Hepatocyte (in vitro differentiated cells): ENCODE measurements at regions not wholly inside any gene's neighbourhood (a gene's known extent, or its start where the extent isn't known, plus 50 kb on each side); places are given as distances from the start of the nearest gene placed in this dataset.

Experiments used
- DNase-seq: peaks from one replicate; pipeline ENCODE4 v3.0.0-alpha.2; 2016; ENCODE audit warnings: low spot score
- H2AFZ ChIP-seq: fragments of 200-600 bp; sonication (generic); 2 replicates; pipeline ENCODE4 v1.6.0; 2016; ENCODE audit warnings: antibody characterized with exemption, mild to moderate bottlenecking
- H3K27ac ChIP-seq: fragments of 200-600 bp; sonication (generic); 2 replicates; pipeline ENCODE4 v1.5.1; 2016; ENCODE audit warnings: mild to moderate bottlenecking
- H3K27me3 ChIP-seq: fragments of 200-600 bp; sonication (generic); 2 replicates; pipeline ENCODE4 v1.6.1; 2016
- H3K36me3 ChIP-seq: fragments of 200-600 bp; sonication (generic); replicated peaks from 2 replicates; pipeline ENCODE4 v1.5.1; 2016; ENCODE audit warnings: low read depth; ENCODE audit not compliant: insufficient read depth
- H3K4me1 ChIP-seq: fragments of 200-600 bp; sonication (generic); 2 replicates; pipeline ENCODE4 v1.5.1; 2016; ENCODE audit warnings: mild to moderate bottlenecking, moderate library complexity; ENCODE audit not compliant: insufficient read depth
- H3K4me2 ChIP-seq: fragments of 200-600 bp; sonication (generic); 2 replicates; pipeline ENCODE4 v1.6.0; 2016
- H3K4me3 ChIP-seq: fragments of 200-600 bp; sonication (generic); 2 replicates; pipeline ENCODE4 v1.5.1; 2016; ENCODE audit warnings: mild to moderate bottlenecking
- H3K79me2 ChIP-seq: fragments of 200-600 bp; sonication (generic); 2 replicates; pipeline ENCODE4 v1.6.0; 2017; ENCODE audit warnings: mild to moderate bottlenecking
- H3K9me2 ChIP-seq: fragments of 200-600 bp; sonication (generic); replicated peaks from 2 replicates; pipeline ENCODE4 v1.6.0; 2017; ENCODE audit warnings: mild to moderate bottlenecking; ENCODE audit not compliant: insufficient read depth
- H3K9me3 ChIP-seq: fragments of 200-600 bp; sonication (generic); 2 replicates; pipeline ENCODE4 v1.5.1; 2016; ENCODE audit warnings: low read depth, mild to moderate bottlenecking
- H4K20me1 ChIP-seq: fragments of 200-600 bp; sonication (generic); 2 replicates; pipeline ENCODE4 v1.6.0; 2016; ENCODE audit warnings: mild to moderate bottlenecking; ENCODE audit not compliant: insufficient read depth, poor library complexity, severe bottlenecking
- CTCF ChIP-seq: fragments of 200-600 bp; sonication (generic); IDR thresholded peaks from 2 replicates; pipeline ENCODE4 v1.5.1; 2016; ENCODE audit warnings: antibody characterized with exemption, mild to moderate bottlenecking; ENCODE audit not compliant: poor library complexity
- EZH2 ChIP-seq: fragments of 200-600 bp; sonication (generic); IDR thresholded peaks from 2 replicates; pipeline ENCODE4 v1.6.1; 2016; ENCODE audit warnings: antibody characterized with exemption, mild to moderate bottlenecking, borderline replicate concordance
- EZH2phosphoT487 ChIP-seq: fragments of 200-600 bp; sonication (generic); IDR thresholded peaks from one replicate; pipeline ENCODE4 v1.6.1; 2018; ENCODE audit warnings: antibody characterized with exemption, mild to moderate bottlenecking, low read depth, moderate library complexity; ENCODE audit not compliant: unreplicated experiment, severe bottlenecking
- WGBS: methylation state at CpG from one replicate; pipeline ENCODE4 v1.1.6; 2016; ENCODE audit warnings: low lambda C conversion rate; ENCODE audit errors: missing lambda C conversion rate; 5-methylcytosine and 5-hydroxymethylcytosine counted together

DNA sequence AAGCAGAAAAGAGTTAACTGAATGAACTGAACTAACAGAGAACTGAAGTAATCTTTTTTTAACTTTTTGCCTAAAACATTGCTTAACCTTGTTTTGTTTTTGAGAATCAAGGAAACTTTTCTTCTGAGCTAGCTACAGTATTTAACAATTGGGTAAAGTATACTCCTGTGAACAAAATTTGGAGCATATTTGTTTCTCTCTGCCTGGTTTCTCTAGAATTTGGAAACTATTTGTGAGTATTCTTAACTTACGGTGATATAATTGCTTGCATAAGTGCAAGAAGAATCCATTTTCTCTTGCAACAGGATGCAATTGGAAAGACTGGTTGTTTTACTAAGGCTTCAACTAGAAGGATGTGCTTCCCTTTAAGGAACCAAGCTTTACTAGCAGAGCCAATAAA lies 65.9 kb upstream of the FAM98A start:
- Histone ChIP-seq H3K4me1 (no peaks in the 10 kb centered on the region), H3K9me3 (peaks cover 4% of the 10 kb centered on the region), H3K79me2 (no peaks in the 10 kb centered on the region), H3K4me3 (no peak overlapping the region), H3K9me2 (no peaks in the 10 kb centered on the region), H2AFZ (no peak overlapping the region), H3K27me3 (no peaks in the 10 kb centered on the region), H4K20me1 (no peaks in the 10 kb centered on the region), H3K27ac (no peak overlapping the region), H3K36me3 (no peaks in the 10 kb centered on the region), H3K4me2 (no peak overlapping the region)
- DNase-seq = no peak
- WGBS = 90% methylated on average over 1 of the region's 1 CpG
- no peak for TF ChIP-seq CTCF
- no peak for TF ChIP-seq EZH2phosphoT487
- TF ChIP-seq EZH2 = no peak

DNA sequence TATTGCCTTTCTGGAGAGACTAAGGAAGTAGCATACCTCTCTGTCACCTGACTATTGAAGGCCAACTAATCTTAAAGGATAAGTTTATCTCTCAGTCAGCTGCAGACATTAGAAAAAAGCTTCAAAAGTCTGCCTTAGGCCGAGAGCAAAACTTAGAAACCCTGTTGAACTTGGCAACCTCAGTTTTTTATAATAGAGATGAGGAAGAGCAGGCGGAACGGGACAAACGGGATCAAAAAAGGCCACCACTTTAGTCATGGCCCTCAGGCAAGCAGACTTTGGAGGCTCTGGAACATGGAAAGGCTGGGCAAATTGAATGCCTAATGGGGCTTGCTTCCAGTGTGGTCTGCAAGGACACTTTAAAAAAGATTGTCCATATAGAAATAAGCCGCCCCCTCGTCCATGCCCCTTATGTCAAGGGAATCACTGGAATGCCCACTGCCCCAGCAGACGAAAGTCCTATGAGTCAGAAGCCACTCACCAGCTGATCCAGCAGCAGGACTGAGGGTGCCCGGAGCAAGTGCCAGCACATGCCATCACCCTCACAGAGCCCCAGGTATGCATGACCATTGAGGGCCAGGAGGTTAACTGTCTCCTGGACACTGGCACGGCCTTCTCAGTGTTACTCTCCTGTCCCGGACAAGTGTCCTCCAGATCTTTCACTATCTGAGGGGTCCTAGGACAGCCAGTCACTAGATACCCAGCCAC lies 61.5 kb upstream of the FAM98A start:
- no peaks in the 10 kb centered on the region for H3K9me2 ChIP-seq
- no peaks in the 10 kb centered on the region for H3K4me1 ChIP-seq
- H3K27ac ChIP-seq = no peak overlapping the region
- DNase-seq = no peak
- H3K36me3 ChIP-seq = no peaks in the 10 kb centered on the region
- peaks cover 4% of the 10 kb centered on the region for H3K9me3 ChIP-seq
- H4K20me1 ChIP-seq = no peaks in the 10 kb centered on the region
- no peak for TF ChIP-seq EZH2phosphoT487
- TF ChIP-seq CTCF = no peak
- no peaks in the 10 kb centered on the region for H3K79me2 ChIP-seq
- WGBS = 90% methylated on average over 10 of the region's 10 CpGs
- H3K27me3 ChIP-seq = no peaks in the 10 kb centered on the region
- H3K4me2 ChIP-seq = no peak overlapping the region
- H3K4me3 ChIP-seq = no peak overlapping the region
- H2AFZ ChIP-seq = no peak overlapping the region

GRCh38 chr2:33655626-33656320 lies 56.7 kb upstream of the FAM98A start:
- H3K4me3 ChIP-seq = no peak overlapping the region
- H2AFZ ChIP-seq = no peak overlapping the region
- no peak overlapping the region for H3K4me2 ChIP-seq
- H3K36me3 ChIP-seq = no peaks in the 10 kb centered on the region
- H3K27ac ChIP-seq = no peak overlapping the region
- TF ChIP-seq CTCF (no peak), EZH2 (no peak), EZH2phosphoT487 (no peak)
- no peak for DNase-seq
- H4K20me1 ChIP-seq = no peaks in the 10 kb centered on the region
- WGBS = 57% methylated on average over 5 of the region's 5 CpGs
- no peaks in the 10 kb centered on the region for H3K27me3 ChIP-seq
- H3K9me2 ChIP-seq = no peaks in the 10 kb centered on the region
- no peaks in the 10 kb centered on the region for H3K4me1 ChIP-seq
- H3K9me3 ChIP-seq = no peaks in the 10 kb centered on the region
- H3K79me2 ChIP-seq = no peaks in the 10 kb centered on the region
